AML-193 (cell line): ENCODE measurements at regions not wholly inside any gene's neighbourhood (a gene's known extent, or its start where the extent isn't known, plus 50 kb on each side); places are given as distances from the start of the nearest gene placed in this dataset.

Experiments used
- DNase-seq, 2 experiments: peaks; one replicate each; lab custom pipeline; 2025; lab: John Stamatoyannopoulos, UW

GRCh38 chr10:128932071-128932820 lies 534.8 kb upstream of the MGMT start:
- DNase-seq: no peak

DNA sequence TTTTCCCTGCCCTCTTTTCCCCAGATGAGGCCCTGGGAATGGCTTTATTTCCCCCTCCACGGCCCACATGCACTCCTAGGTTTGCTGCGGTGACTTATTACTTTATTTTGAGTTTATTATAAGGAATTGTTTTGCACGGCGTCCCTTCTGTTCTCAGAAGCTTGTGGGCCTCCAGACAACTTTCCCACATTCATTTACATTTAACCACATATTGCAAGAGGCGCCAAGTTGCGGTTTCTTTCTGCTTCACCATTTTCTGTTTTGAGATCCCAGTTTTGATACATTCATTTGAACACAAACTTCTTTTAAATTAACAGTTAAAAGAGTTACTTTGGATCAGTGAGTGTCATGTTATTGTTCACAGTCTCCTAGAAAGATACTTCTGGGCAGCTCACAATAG lies 532.5 kb upstream of the MGMT start:
- no peak for DNase-seq

GRCh38 chr10:128936392-128936791 lies 530.6 kb upstream of the MGMT start:
- DNase-seq: no peak

GRCh38 chr10:128938558-128938957 lies 528.5 kb upstream of the MGMT start:
- DNase-seq: no peak

DNA sequence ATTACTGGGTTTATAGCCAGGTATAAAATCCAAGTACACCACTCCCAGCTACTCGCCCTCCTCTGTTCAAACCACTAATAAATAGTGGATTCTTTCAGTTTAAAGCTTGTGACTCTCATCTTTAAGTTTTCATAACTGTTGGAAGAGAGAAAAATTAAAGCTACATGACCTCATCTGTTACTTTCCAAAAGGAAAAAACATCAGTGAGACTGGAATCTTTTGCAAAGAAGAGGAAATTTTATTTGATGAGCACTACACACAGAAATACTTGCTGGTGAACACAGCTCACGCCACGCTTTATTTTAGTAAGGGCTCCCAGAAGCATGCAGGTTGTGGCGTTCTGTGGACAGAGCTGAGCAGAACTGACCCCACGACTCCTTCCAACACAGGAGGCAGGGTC lies 527.0 kb upstream of the MGMT start:
- no peak for DNase-seq

GRCh38 chr10:128943111-128943510 lies 523.9 kb upstream of the MGMT start:
- no peak for DNase-seq

DNA sequence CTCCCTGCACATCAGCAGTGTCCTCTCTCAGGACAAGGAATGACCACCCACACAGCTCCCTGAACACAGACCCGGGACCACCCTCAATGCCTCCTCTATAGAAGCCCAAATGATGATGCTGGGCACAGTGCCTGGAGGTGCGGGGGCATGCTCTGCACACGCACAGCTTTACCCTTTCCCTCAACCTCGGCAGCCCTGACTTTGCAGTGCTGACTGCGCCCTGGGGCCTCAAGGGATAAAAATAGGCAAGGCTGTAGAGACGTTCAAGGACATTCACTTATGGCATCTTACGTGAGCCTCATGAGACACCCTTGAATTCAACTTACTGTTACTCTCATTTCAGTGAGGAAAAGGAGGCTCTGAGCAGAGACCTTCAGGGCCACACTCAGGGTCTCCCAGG lies 521.6 kb upstream of the MGMT start:
- no peak for DNase-seq

DNA sequence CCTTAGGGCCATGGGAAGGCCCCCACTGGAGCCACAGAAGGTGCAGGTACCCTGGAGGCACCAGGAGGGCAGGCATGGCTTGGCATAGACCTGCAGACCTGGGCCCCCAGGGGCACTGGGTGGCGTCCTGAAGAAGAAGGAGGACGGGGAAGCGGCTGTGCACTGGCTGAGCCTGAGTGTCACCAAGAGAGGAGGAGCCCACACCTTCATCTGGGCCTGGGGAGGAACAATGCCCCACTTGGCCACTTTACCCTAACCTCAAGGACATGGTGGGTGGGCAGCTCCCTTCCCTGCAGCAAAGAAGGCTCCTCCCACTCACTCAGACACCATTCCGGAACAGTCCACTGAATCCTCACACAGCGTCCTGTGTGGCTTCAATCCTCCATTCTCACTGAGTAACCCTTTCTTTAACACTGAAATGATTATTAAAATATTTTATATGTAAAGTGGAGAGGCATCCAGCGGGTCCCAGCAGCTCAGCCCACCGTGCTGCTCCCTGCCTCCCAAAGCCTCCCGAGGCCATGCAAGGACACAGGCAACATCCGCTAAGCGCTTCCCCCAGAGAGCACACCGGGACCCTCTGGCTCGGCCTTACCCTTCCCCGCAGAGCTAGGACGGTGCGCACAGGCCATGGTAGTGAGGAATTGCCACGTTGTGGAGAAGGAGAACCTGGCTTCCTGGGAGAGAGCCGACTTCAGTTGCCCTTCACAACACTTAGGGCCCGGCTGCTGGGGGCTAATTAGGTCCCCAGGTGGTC lies 516.7 kb upstream of the MGMT start:
- DNase-seq: no peak

GRCh38 chr10:128950916-128951275 lies 516.1 kb upstream of the MGMT start:
- DNase-seq: no peak

DNA sequence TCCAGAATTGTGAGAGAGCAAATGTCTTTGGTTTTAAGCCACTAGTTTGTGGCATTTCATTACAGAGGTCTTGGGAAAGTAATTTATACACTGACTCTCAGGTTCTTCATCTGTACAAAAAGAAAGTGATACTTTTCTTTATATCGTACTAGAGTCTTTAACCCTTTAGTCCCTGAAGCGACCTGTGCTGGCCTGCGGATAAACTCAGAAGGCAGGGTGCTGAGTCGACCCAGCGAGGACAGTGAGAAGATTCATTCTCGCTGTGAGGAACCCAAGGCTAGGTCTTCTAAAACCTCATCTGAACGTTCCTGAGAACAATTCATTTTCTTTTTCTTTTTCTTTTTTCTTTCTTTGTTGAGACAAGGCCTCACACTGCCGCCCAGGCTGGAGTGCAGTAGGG lies 514.2 kb upstream of the MGMT start:
- DNase-seq: no peak

- no peak for DNase-seq
Measured at GRCh38 chr10:128956149-128956548, 510.9 kb upstream of the MGMT start.

DNA sequence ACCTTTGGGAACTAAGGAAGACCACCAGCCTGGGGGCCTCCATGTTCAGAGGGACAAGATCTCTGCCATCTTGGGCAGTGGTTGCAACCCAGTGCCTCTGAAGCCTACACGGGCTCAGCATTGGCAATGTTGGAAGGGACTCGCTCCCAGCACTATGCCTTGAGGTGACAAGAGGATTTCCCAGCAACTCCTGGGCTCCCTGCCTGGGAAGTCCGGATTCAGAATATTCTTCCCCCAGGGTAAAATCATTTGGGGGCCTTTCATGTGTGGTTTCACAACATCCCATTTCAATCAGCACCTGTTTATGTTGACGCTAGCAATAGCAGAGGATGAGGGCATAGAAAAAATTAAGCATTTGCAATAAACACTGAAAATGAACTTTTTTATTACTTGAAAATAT lies 509.8 kb upstream of the MGMT start:
- DNase-seq: no peak

DNA sequence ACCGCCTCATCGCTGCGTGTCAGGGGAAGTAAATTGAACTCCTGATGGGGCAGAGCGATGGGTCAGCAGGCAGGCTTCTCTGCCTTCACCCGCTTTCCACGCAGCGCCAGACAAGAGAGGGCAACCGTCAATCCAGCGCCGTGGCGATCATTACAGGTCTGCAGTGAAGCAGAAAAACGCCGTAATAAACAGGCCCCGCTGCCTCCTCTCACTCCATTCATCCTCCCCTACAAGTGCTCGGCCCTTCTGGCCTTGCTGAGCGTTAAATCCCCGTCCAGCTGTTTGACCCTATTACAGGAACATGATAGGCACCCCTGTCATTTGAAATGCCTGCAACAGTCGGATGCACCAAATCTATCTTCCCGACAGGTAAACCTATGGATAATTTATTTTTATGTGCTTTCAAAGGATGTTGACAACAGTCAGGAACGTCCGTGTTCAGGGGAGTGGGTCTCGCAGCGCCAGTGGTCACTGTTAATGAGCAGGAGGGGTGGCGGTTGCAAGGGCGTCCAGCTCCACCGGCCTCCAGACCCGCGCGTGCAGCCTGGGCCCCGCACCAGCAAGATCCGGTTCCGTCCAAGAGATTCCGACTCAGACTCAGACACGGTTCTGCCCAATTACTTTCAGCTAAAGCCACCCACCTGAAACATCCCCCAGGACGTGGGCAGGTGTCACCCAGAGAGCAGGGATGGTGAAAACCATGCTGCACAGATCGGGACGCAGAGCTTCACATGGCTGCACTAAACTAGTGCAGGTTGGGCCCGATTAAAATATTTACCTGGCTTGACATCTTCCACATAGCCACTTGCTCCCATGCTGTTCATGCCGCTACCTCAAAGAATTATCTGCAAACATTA lies 508.0 kb upstream of the MGMT start:
- DNase-seq: no peak

- DNase-seq: no peak
Measured at GRCh38 chr10:128959746-128960145, 507.3 kb upstream of the MGMT start.

DNA sequence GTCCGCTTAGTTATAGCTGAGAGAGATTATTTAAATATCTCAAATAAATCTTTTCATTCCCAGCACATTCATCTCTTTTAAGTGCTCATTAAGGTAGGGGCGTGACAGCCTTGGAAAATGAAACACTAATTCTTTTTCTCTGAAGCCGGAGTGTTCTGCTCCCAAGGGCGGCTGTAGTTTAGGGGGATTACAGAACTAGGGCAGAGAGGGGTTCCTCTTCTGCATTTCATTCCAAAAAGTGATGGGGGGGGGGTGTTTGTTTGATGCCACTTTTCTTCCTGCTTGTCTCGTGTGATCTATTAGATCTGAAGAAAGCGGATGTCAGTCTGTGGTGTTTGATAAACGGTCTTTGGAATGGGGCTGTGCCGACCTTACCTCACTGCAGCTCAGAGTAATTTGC lies 506.5 kb upstream of the MGMT start:
- DNase-seq: no peak

DNA sequence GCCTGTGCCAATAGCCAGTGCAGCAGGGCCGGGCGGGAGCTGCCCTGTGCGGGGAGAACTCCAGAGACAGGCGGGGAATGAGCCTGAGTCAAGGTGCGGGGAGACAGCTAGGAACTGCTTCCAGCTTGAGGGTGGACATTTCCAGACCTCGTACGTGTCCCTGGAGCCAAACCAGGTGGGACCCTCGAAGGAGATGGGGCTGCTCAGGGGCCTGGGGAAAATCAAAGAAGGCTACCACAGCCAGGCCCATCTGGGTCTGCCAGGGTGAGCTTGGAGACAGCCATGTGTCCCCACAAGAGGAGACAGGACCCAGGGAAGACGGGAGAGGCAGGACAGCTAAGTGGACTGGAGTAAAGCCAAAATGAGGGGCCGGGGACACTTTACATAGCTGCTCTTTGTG lies 504.9 kb upstream of the MGMT start:
- DNase-seq: no peak

GRCh38 chr10:128963211-128964099 lies 503.6 kb upstream of the MGMT start:
- no peak for DNase-seq

GRCh38 chr10:128964100-128964403 lies 503.0 kb upstream of the MGMT start:
- no peak for DNase-seq

DNA sequence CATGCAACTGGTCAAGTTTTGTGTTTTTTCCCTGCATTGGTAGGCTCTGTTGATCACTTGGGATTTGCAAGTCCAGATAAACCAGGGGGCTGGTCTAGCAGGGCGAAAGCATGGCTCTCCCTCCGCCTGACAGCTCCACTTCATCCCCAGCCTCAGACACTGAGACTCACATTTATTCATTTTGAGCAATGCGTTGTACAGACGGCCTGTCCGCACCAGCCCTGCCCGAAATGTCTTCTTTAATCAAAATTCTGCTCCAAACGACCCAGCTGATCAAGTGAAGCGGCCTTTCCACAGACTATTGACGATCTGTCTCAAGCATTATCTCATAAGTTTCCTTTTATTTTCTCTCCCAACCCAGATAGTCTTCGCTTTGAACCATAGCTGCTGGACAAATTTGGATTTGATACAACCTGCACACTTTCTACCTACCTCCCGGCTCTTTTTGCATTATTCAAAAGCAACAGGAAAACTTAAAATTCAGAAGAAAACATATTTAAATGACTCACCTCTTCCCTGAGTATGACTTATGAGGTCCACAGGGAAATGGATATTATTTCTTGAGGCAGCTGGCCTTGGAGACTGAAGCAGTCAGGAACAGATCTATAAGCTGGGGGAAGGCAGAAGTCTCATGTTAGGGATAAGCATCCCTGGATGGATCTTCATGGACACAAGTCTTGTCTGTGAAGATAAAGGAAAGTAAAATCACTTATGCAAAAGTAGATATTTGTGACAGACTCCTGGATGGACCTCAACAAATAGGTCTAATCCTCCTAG lies 498.9 kb upstream of the MGMT start:
- DNase-seq: no peak

- DNase-seq: no peak
Measured at GRCh38 chr10:128969551-128969950, 497.5 kb upstream of the MGMT start.

GRCh38 chr10:128971374-128972035 lies 495.5 kb upstream of the MGMT start:
- no peak for DNase-seq
